Panc1 (cell line): ENCODE measurements at regions not wholly inside any gene's neighbourhood (a gene's known extent, or its start where the extent isn't known, plus 50 kb on each side); places are given as distances from the start of the nearest gene placed in this dataset.

Experiments used
- ATAC-seq: fragments of 200-7000 bp; cut with Tn5 transposase; 2 replicates; pipeline ENCODE4 v1.9.1; 2020; ENCODE audit warnings: mild to moderate bottlenecking, moderate library complexity
- BruUV-seq: library from RNA; stranded (reverse); fragments of 400-500 nt; replicated peaks from 2 replicates; lab custom pipeline; 2021; lab: Mats Ljungman, UMichigan
- CTCF ChIA-PET: fragments of 300-600 bp; sonication (Branson Sonifier 250); formaldehyde crosslinking; loops from one replicate; lab custom pipeline; 2022; ENCODE audit warnings: antibody characterized with exemption; lab: Charles Lee
- POLR2A ChIA-PET: fragments of 300-600 bp; sonication (Branson Sonifier 250); formaldehyde crosslinking; loops from one replicate; lab custom pipeline; 2022; ENCODE audit warnings: antibody characterized with exemption; lab: Charles Lee
- DNase-seq: peaks from one replicate; pipeline ENCODE4 v3.0.0-alpha.2; 2010; ENCODE audit warnings: low read depth, low spot score
- H3K27ac ChIP-seq: 2 replicates; pipeline ENCODE4 v1.5.1; 2011; ENCODE audit warnings: mild to moderate bottlenecking, low read length, inconsistent platforms
- H3K27me3 ChIP-seq: fragments of 200-500 bp; sonication (Bioruptor generic); 2 replicates; pipeline ENCODE4 v1.6.0; 2014; ENCODE audit warnings: low read length, inconsistent platforms; ENCODE audit not compliant: control insufficient read depth, insufficient read depth
- H3K36me3 ChIP-seq: fragments of 200-500 bp; sonication (Bioruptor generic); 2 replicates; pipeline ENCODE4 v1.5.1; 2014; ENCODE audit warnings: inconsistent platforms, mild to moderate bottlenecking, low read length, moderate library complexity; ENCODE audit not compliant: control insufficient read depth, insufficient read depth
- H3K4me1 ChIP-seq: 2 replicates; pipeline ENCODE4 v1.5.1; 2011; ENCODE audit warnings: inconsistent platforms, mild to moderate bottlenecking, low read length, moderate library complexity; ENCODE audit not compliant: control insufficient read depth, insufficient read depth
- H3K4me3 ChIP-seq, 2 experiments: 2 replicates each; pipeline ENCODE4 v1.5.1; 2011 to 2012; ENCODE audit warnings: low read depth in 2 of 2, low read length in 2 of 2, mild to moderate bottlenecking in 2 of 2, inconsistent platforms in 1 of 2, moderate library complexity in 1 of 2
- H3K9me3 ChIP-seq: fragments of 200-500 bp; sonication (Bioruptor generic); 2 replicates; pipeline ENCODE4 v1.5.1; 2014; ENCODE audit warnings: low read depth, mild to moderate bottlenecking, inconsistent platforms, low read length, moderate library complexity; ENCODE audit not compliant: control insufficient read depth, insufficient read depth
- POLR2AphosphoS5 ChIP-seq: IDR thresholded peaks from 2 replicates; pipeline ENCODE4 v1.6.1; 2012; ENCODE audit warnings: mild to moderate bottlenecking, low read depth, low read length, moderate library complexity
- SIN3A ChIP-seq: IDR thresholded peaks from 2 replicates; pipeline ENCODE4 v1.6.1; 2012; ENCODE audit warnings: low read depth, mild to moderate bottlenecking, low read length, moderate library complexity, borderline replicate concordance; ENCODE audit not compliant: insufficient read depth
- TCF7L2 ChIP-seq: IDR thresholded peaks from 2 replicates; pipeline ENCODE4 v1.6.1; 2011; ENCODE audit warnings: mild to moderate bottlenecking, low read depth, low read length, inconsistent platforms
- in situ Hi-C: cut with HindIII; loops from 2 replicates; pipeline ENCODE4 v1.10.0; 2016; ENCODE audit warnings: low sequenced_read_pairs, low pct_unique_long_range_greater_than_20kb
- intact Hi-C: fragments of 100-400 bp; cut with micrococcal nuclease; formaldehyde crosslinking; loops from one replicate; pipeline ENCODE4 v1.10.0; 2022; ENCODE audit not compliant: unreplicated experiment
- TF ChIP-seq, protein P1 (sequence below): fragments of 450-650 bp; IDR thresholded peaks from 2 replicates; pipeline ENCODE4 v1.5.1; 2017; ENCODE audit warnings: mild to moderate bottlenecking
- TF ChIP-seq, protein P2 (sequence below), 2 experiments: IDR thresholded peaks; 2 replicates each; pipeline ENCODE4 v1.6.1; 2011 to 2012; ENCODE audit warnings: low read depth in 2 of 2, control low read depth in 1 of 2, low read length in 1 of 2, mild to moderate bottlenecking in 1 of 2, moderate library complexity in 1 of 2; ENCODE audit not compliant: insufficient read depth in 1 of 2

- no peak for ATAC-seq
- CTCF ChIA-PET = no interaction called here
Measured at GRCh38 chr1:83762039-83762365, 236.9 kb downstream of the TTLL7 start.

DNA sequence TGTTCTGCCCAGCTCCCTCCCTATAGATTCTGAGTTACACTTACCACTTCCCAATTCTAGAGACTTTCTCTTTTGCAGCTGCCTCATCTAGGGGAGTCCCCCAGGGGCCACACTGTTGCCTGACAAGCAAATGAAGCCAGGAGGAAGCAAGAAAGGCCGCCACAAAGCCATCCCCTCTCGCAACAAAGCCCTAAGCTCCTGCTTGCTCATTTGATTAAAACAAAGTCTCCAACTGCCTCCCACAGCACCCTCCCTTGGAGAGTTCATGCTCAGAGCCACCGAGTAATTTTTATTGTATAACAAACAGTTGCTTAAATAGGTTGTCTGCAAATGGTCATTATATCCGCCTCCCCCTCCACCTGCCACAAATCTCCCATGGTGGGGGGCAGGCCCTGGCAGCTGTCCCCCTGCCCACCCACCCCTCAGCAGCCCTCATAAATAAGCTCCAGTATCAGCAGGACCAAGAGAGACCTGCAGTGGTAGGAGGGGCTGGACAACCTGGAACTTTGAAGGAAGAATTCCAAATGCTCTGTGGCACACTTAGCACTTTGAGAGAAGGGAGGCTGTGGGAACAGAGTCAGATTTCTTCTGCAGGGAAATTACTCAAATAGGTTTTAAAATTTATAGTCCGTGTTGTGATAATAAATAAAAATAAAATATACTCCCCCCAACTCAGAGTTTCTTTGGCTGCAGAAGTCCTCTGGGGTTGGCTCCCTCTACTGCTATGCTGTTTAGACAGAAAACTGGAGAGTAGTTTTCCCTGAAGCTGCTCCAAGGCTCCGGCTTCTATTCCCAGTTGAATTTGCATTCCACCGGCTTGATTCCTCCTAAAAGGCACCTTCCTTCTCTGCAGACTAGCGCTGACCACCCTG is 237.5 kb downstream of the TTLL7 start:
- Histone ChIP-seq H3K36me3 (no peaks in the 10 kb centered on the region), H3K4me3 (no peak overlapping the region), H3K27me3 (peaks cover 34% of the 10 kb centered on the region), H3K9me3 (no peaks in the 10 kb centered on the region), H3K27ac (no peak overlapping the region), H3K4me1 (no peaks in the 10 kb centered on the region)
- ChIA-PET CTCF (no interaction called here), POLR2A (interaction anchor here (0.6 kb wide), 1 partner anchor 77 kb away, joined by 4 read pairs; no protein-coding TSS in a partner anchor)
- no peak for TF ChIP-seq POLR2AphosphoS5
- no peak for TF ChIP-seq TCF7L2
- TF ChIP-seq SIN3A = no peak
- TF ChIP-seq, protein P1, sequence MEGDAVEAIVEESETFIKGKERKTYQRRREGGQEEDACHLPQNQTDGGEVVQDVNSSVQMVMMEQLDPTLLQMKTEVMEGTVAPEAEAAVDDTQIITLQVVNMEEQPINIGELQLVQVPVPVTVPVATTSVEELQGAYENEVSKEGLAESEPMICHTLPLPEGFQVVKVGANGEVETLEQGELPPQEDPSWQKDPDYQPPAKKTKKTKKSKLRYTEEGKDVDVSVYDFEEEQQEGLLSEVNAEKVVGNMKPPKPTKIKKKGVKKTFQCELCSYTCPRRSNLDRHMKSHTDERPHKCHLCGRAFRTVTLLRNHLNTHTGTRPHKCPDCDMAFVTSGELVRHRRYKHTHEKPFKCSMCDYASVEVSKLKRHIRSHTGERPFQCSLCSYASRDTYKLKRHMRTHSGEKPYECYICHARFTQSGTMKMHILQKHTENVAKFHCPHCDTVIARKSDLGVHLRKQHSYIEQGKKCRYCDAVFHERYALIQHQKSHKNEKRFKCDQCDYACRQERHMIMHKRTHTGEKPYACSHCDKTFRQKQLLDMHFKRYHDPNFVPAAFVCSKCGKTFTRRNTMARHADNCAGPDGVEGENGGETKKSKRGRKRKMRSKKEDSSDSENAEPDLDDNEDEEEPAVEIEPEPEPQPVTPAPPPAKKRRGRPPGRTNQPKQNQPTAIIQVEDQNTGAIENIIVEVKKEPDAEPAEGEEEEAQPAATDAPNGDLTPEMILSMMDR = no peak
- TF ChIP-seq, protein P2, sequence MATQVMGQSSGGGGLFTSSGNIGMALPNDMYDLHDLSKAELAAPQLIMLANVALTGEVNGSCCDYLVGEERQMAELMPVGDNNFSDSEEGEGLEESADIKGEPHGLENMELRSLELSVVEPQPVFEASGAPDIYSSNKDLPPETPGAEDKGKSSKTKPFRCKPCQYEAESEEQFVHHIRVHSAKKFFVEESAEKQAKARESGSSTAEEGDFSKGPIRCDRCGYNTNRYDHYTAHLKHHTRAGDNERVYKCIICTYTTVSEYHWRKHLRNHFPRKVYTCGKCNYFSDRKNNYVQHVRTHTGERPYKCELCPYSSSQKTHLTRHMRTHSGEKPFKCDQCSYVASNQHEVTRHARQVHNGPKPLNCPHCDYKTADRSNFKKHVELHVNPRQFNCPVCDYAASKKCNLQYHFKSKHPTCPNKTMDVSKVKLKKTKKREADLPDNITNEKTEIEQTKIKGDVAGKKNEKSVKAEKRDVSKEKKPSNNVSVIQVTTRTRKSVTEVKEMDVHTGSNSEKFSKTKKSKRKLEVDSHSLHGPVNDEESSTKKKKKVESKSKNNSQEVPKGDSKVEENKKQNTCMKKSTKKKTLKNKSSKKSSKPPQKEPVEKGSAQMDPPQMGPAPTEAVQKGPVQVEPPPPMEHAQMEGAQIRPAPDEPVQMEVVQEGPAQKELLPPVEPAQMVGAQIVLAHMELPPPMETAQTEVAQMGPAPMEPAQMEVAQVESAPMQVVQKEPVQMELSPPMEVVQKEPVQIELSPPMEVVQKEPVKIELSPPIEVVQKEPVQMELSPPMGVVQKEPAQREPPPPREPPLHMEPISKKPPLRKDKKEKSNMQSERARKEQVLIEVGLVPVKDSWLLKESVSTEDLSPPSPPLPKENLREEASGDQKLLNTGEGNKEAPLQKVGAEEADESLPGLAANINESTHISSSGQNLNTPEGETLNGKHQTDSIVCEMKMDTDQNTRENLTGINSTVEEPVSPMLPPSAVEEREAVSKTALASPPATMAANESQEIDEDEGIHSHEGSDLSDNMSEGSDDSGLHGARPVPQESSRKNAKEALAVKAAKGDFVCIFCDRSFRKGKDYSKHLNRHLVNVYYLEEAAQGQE (IDR thresholded peaks at IDR 0.05; ENCODE audit: insufficient read depth in 1 of 2, low read depth in 2 of 2, low read length in 1 of 2) = no peak
- DNase-seq = no peak
- no TSS peak for BruUV-seq
- no peak for ATAC-seq
- in situ Hi-C loops = no loop called here
- intact Hi-C loops = no loop called here

More at GRCh38 chr1:83762039-83762365, 236.9 kb downstream of the TTLL7 start:
- Histone ChIP-seq H3K4me3 (no peak overlapping the region), H3K27me3 (peaks cover 34% of the 10 kb centered on the region), H3K9me3 (no peaks in the 10 kb centered on the region), H3K27ac (no peak overlapping the region), H3K36me3 (no peaks in the 10 kb centered on the region), H3K4me1 (no peaks in the 10 kb centered on the region)
- no TSS peak for BruUV-seq
- intact Hi-C loops (no loop called here), in situ Hi-C loops (no loop called here)
- DNase-seq = no peak
- TF ChIP-seq SIN3A (no peak), POLR2AphosphoS5 (no peak), TCF7L2 (no peak)
- TF ChIP-seq, protein P1 = no peak
- TF ChIP-seq, protein P2 (IDR thresholded peaks at IDR 0.05; ENCODE audit: insufficient read depth in 1 of 2, low read depth in 2 of 2, low read length in 1 of 2) = no peak
- POLR2A ChIA-PET = interaction anchor here (0.6 kb wide), 1 partner anchor 78 kb away, joined by 4 read pairs; no protein-coding TSS in a partner anchor
